ENCODE measurements at regions not wholly inside any gene's neighbourhood (a gene's known extent, or its start where the extent isn't known, plus 50 kb on each side); places are given as distances from the start of the nearest gene placed in this dataset.

DNA sequence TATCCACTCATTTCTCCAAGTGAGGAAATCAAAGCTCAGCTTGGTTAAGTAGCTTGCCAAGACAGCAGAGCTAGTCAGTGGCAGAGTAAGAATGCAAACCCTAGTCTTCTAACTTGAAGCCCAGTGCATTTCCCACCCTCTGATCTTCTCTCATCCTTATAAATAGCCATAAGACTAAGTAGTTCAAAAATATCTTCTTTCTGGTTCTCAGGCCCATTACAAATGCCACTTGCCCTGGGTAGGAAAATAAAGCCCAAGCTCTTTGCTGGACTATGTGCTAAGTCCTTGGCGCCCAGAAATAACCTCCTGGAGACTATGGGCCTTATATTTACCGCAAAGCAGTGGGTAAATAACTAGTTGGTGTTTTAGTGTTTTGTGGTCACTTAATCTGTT is 505.8 kb downstream of the PLPP3 start:
- Mint-ChIP-seq H3K27ac (no peak overlapping the region), H3K27me3 (no peaks in the 10 kb centered on the region), H3K4me1 (ENCODE audit: low read depth) (no peaks in the 10 kb centered on the region), H3K4me3 (no peak overlapping the region), H3K9me3 (no peaks in the 10 kb centered on the region), H3K36me3 (no peaks in the 10 kb centered on the region)
- DNase-seq = no peak
- POLR2A ChIA-PET = no interaction called here
- intact Hi-C loops (cut with micrococcal nuclease) = no loop called here
- CTCF ChIA-PET = no interaction called here

DNA sequence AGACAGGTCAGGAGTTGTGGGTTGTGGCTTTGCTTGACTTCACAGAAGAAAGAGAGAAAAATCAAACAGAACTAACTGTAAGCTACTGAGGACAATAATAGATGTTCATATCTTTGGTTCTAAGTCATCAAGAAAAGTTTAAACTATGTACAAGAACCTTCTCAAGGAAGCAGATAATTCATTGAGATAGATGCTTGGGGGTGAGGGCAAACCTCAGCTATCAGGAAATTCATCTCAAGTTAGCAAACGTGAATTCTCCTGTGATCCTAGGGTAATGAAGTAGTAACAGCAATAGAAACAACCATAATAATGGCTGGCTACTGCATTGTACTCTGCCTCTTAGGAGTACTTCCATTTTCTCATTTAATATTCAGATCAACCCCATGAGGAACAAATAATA is 506.2 kb downstream of the PLPP3 start:
- Mint-ChIP-seq H3K27ac (no peak overlapping the region), H3K36me3 (no peaks in the 10 kb centered on the region), H3K27me3 (no peaks in the 10 kb centered on the region), H3K4me3 (no peak overlapping the region), H3K9me3 (no peaks in the 10 kb centered on the region), H3K4me1 (ENCODE audit: low read depth) (no peaks in the 10 kb centered on the region)
- CTCF ChIA-PET = no interaction called here
- no peak for DNase-seq
- POLR2A ChIA-PET = no interaction called here
- intact Hi-C loops (cut with micrococcal nuclease) = no loop called here

DNA sequence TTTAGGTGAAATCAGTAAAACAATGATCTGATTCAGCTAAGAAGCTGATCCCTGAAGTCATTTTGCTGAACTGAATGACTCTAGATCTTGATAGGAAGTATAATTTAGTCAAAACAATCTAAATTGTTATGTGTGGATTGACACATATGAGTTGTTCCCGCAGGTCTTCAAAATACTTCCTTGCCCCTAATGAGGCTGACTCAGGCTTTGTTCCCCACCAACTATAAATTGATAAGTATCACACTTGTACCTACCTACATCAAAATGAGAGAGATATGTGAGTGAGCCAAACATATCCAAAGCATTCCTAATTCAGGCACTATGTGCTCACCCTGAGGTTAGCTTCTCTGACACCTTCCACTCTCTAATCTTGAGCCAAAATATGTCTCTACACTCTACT is 507.1 kb downstream of the PLPP3 start:
- Mint-ChIP-seq H3K27me3 (no peaks in the 10 kb centered on the region), H3K27ac (no peak overlapping the region), H3K4me1 (ENCODE audit: low read depth) (no peaks in the 10 kb centered on the region), H3K36me3 (no peaks in the 10 kb centered on the region), H3K9me3 (no peaks in the 10 kb centered on the region), H3K4me3 (no peak overlapping the region)
- no peak for DNase-seq
- CTCF ChIA-PET = interaction anchor here (0.6 kb wide), 1 partner anchor 36 kb away, joined by 5 read pairs; no protein-coding TSS in a partner anchor
- POLR2A ChIA-PET = no interaction called here
- intact Hi-C loops (cut with micrococcal nuclease) = no loop called here

DNA sequence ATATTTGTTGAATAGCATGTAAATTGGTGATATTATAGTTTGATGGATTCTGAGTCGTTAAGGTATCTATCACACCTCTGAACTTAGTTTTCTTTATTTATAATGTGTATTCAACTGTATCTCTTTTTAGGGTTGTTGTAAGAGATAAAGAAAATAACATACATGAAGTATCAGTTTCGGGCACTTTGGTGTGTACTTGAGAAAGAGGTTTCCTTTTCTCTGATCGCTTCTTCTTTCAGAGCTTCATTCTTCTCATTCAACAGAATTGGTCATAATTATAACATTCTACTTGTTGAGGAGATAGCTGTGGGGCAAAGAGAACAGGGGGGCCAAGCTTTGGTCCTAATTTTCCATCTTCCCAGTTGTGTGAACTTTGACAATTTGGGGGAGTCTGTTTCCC is 508.0 kb downstream of the PLPP3 start:
- CTCF ChIA-PET = no interaction called here
- H3K36me3 Mint-ChIP-seq = no peaks in the 10 kb centered on the region
- intact Hi-C loops (cut with micrococcal nuclease) = no loop called here
- no peak for DNase-seq
- H3K4me1 Mint-ChIP-seq (ENCODE audit: low read depth) = no peaks in the 10 kb centered on the region
- no peak overlapping the region for H3K4me3 Mint-ChIP-seq
- POLR2A ChIA-PET = no interaction called here
- H3K27ac Mint-ChIP-seq = no peak overlapping the region
- no peaks in the 10 kb centered on the region for H3K9me3 Mint-ChIP-seq
- H3K27me3 Mint-ChIP-seq = no peaks in the 10 kb centered on the region

DNA sequence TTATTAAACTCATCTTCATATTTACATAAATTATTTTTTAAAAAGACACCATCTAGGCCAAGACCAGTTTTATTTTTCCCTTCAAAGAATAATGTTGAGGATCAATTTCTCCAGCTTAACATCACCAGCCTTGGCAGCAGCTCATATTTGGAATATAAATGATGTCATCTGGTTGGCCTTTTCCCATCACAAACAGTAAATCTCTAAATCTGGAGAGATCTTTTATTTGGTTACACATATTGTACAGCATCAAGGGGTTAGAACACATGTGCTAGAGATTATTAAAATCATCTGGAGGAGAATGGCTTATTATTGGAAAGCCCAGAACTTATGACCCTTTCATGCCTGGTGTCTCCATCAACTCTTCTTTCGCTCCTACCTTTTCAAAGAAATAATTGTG is 508.8 kb downstream of the PLPP3 start:
- intact Hi-C loops (cut with micrococcal nuclease) = no loop called here
- POLR2A ChIA-PET = no interaction called here
- Mint-ChIP-seq H3K36me3 (no peaks in the 10 kb centered on the region), H3K4me1 (ENCODE audit: low read depth) (no peaks in the 10 kb centered on the region), H3K27me3 (no peaks in the 10 kb centered on the region), H3K27ac (no peak overlapping the region), H3K4me3 (no peak overlapping the region), H3K9me3 (no peaks in the 10 kb centered on the region)
- DNase-seq = no peak
- CTCF ChIA-PET = no interaction called here

DNA sequence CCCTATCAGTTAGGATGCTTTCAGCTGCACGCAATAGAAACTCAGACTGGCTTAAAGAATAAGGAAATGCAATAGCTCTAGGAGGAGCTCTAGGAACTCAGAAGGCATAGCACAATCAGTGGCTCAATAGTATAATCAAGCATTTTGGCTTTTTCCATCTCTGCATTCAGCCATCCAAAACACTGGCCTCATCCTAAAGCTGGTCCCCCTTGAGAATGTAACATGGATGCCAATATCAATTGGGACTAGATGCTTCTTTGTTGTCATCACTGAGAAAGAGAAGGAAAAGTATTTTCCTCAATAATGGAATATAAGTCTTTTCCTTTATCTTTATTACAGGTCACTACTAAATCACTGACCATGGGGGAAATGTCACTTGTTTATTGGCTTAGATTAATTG is 509.5 kb downstream of the PLPP3 start:
- no peaks in the 10 kb centered on the region for H3K27me3 Mint-ChIP-seq
- no peaks in the 10 kb centered on the region for H3K4me1 Mint-ChIP-seq (ENCODE audit: low read depth)
- no peak for DNase-seq
- intact Hi-C loops (cut with micrococcal nuclease) = no loop called here
- H3K27ac Mint-ChIP-seq = no peak overlapping the region
- H3K36me3 Mint-ChIP-seq = no peaks in the 10 kb centered on the region
- ChIA-PET POLR2A (no interaction called here), CTCF (no interaction called here)
- H3K4me3 Mint-ChIP-seq = no peak overlapping the region
- H3K9me3 Mint-ChIP-seq = no peaks in the 10 kb centered on the region

DNA sequence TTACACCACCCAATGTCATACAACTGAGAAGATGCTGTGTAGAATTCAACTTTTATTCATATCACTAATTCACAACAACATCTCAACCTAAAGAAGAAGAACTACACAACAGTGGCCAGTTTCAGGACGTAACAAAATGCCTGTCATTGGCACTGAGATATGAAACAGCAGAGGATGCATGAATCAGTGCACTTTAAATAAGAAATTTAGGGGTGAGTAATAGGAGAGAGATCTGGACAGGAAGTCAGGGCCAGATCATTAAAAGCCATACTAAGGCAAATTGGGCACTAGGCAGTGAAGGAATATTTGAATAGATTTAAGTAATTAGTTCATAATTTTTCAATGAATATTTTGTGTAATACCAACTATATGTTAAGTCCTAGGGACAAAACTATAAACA is 510.5 kb downstream of the PLPP3 start:
- Mint-ChIP-seq H3K36me3 (no peaks in the 10 kb centered on the region), H3K9me3 (no peaks in the 10 kb centered on the region), H3K4me1 (ENCODE audit: low read depth) (no peaks in the 10 kb centered on the region), H3K27me3 (no peaks in the 10 kb centered on the region), H3K4me3 (no peak overlapping the region), H3K27ac (no peak overlapping the region)
- intact Hi-C loops (cut with micrococcal nuclease) = no loop called here
- ChIA-PET POLR2A (no interaction called here), CTCF (no interaction called here)
- DNase-seq = no peak

DNA sequence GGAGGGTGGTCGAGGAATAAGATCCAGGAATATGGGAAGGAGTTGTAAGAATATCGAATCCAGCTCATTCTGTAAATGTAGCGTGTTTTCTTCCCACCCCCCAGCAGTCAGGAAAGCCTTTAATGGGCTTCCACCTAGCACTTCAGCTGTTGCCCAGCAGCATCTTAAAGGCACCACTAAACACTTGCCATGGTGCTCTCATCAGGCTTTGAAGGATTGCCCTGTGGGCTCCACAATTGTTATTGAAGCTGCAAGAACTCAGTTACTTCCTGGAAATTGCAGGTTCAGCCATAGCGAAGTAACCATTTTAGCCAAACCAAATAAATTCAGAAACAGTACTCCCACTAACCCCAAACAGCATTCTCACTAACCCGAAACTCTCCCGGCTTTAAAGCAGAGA is 511.2 kb downstream of the PLPP3 start:
- Mint-ChIP-seq H3K4me3 (no peak overlapping the region), H3K36me3 (no peaks in the 10 kb centered on the region), H3K27ac (no peak overlapping the region), H3K4me1 (ENCODE audit: low read depth) (no peaks in the 10 kb centered on the region), H3K27me3 (no peaks in the 10 kb centered on the region), H3K9me3 (no peaks in the 10 kb centered on the region)
- ChIA-PET CTCF (no interaction called here), POLR2A (no interaction called here)
- DNase-seq = no peak
- intact Hi-C loops (cut with micrococcal nuclease) = no loop called here

DNA sequence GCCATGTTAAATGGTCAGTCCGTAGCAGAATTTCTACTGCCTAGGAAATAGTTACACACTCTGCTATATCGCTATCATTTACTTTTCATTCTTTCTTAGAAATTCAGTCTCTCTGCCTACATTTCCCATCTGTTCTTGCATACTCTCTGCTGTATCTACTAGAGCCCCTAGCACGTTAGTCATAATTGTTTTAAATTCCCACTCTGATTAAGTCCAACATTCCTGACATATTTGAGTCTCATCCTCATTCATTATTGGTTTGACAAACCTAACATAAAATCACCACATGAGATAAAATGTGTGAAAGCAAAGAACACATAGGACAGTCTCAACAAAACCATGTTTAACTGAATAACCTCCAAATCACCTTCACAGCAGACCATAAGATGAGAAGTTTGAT is 513.6 kb downstream of the PLPP3 start:
- Mint-ChIP-seq H3K36me3 (no peaks in the 10 kb centered on the region), H3K9me3 (no peaks in the 10 kb centered on the region), H3K27me3 (no peaks in the 10 kb centered on the region), H3K4me1 (ENCODE audit: low read depth) (no peaks in the 10 kb centered on the region), H3K27ac (no peak overlapping the region), H3K4me3 (no peak overlapping the region)
- intact Hi-C loops (cut with micrococcal nuclease) = no loop called here
- CTCF ChIA-PET = no interaction called here
- POLR2A ChIA-PET = no interaction called here
- DNase-seq = no peak

DNA sequence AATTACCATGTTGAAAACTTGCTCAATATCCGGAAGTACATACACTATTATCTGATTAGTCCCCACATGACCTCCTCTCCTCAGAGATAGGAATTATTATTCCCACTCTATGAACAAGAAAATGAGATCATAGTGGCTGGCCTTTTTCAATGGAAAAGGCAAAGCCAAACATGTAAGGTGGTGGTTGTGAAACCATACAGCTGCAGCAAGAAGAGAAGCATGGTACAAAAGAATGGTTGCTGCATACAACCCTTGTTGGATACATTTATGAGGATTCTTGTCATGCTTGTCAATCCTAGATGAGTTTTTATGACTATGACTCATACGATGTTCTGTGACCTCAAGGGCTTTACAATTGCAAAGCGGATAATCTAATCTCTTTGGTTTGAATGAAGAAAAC is 514.7 kb downstream of the PLPP3 start:
- H3K27ac Mint-ChIP-seq = no peak overlapping the region
- CTCF ChIA-PET = no interaction called here
- no peaks in the 10 kb centered on the region for H3K36me3 Mint-ChIP-seq
- H3K9me3 Mint-ChIP-seq = no peaks in the 10 kb centered on the region
- intact Hi-C loops (cut with micrococcal nuclease) = no loop called here
- no peak overlapping the region for H3K4me3 Mint-ChIP-seq
- no peaks in the 10 kb centered on the region for H3K27me3 Mint-ChIP-seq
- no peak for DNase-seq
- no peaks in the 10 kb centered on the region for H3K4me1 Mint-ChIP-seq (ENCODE audit: low read depth)
- POLR2A ChIA-PET = no interaction called here

DNA sequence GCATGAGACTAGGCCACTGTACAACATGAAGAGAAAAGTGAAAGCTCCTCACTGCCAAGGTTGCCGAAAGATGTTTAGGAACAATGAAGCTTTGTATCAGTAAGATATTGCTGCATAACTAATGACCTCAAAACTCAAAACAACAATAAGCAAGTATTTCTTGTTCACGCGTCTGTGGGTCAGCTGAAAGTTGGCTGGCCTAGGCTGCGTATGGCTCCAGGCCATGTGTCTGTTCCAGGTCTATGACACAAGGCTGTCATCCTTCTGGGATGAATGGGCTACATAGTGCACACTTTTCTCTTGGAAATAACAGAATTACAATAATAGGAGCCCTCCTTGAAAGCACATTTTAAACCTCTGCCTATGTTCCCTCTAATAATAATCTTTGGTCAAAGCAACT is 515.9 kb downstream of the PLPP3 start:
- POLR2A ChIA-PET = no interaction called here
- no peaks in the 10 kb centered on the region for H3K4me1 Mint-ChIP-seq (ENCODE audit: low read depth)
- no peak for DNase-seq
- H3K9me3 Mint-ChIP-seq = no peaks in the 10 kb centered on the region
- no peaks in the 10 kb centered on the region for H3K36me3 Mint-ChIP-seq
- CTCF ChIA-PET = no interaction called here
- intact Hi-C loops (cut with micrococcal nuclease) = no loop called here
- H3K4me3 Mint-ChIP-seq = no peak overlapping the region
- H3K27me3 Mint-ChIP-seq = no peaks in the 10 kb centered on the region
- no peak overlapping the region for H3K27ac Mint-ChIP-seq

DNA sequence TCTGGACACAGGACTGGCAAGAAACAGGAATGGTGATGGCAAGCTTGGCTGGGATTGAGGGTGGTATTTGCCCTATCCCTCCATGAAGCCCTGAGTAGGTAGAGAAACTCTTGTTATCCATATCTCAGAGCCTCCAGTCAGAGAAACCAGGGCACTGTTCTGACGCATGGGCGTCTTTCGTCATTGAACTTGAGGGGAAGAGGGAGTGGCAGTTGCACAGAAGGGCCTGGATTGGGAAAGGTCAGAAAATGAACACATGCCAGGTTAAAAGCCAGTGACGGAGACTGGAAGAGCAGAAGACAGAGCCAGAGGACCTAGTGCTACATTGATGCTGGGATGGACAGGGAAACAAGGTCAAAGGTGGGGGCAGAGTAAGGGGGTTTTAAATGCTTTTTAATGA is 516.7 kb downstream of the PLPP3 start:
- no peaks in the 10 kb centered on the region for H3K4me1 Mint-ChIP-seq (ENCODE audit: low read depth)
- intact Hi-C loops (cut with micrococcal nuclease) = no loop called here
- no peak overlapping the region for H3K27ac Mint-ChIP-seq
- no peak for DNase-seq
- H3K9me3 Mint-ChIP-seq = no peaks in the 10 kb centered on the region
- ChIA-PET POLR2A (no interaction called here), CTCF (no interaction called here)
- no peaks in the 10 kb centered on the region for H3K36me3 Mint-ChIP-seq
- no peaks in the 10 kb centered on the region for H3K27me3 Mint-ChIP-seq
- H3K4me3 Mint-ChIP-seq = no peak overlapping the region

DNA sequence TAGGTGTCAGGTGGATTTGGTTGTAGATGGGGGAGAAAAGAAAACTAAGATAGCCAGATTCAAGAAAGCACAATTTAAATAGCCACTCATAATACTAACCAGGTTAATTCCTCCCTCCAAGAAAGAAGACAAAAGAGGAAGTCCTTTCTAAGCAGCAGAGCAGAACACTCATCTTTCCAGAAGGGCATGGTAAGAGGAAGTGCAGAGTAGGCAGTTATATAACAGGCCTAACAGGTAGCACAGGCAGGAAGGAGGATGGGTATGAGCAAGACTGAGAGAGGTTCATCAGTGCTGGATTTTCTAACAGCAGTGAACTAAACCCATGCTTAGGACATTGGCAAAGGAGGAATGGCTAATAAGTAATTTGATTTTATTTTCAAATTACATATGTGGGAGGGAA is 517.5 kb downstream of the PLPP3 start:
- ChIA-PET CTCF (no interaction called here), POLR2A (no interaction called here)
- DNase-seq = no peak
- no peaks in the 10 kb centered on the region for H3K4me1 Mint-ChIP-seq (ENCODE audit: low read depth)
- no peak overlapping the region for H3K4me3 Mint-ChIP-seq
- H3K27ac Mint-ChIP-seq = no peak overlapping the region
- H3K36me3 Mint-ChIP-seq = no peaks in the 10 kb centered on the region
- intact Hi-C loops (cut with micrococcal nuclease) = no loop called here
- H3K27me3 Mint-ChIP-seq = no peaks in the 10 kb centered on the region
- H3K9me3 Mint-ChIP-seq = no peaks in the 10 kb centered on the region

DNA sequence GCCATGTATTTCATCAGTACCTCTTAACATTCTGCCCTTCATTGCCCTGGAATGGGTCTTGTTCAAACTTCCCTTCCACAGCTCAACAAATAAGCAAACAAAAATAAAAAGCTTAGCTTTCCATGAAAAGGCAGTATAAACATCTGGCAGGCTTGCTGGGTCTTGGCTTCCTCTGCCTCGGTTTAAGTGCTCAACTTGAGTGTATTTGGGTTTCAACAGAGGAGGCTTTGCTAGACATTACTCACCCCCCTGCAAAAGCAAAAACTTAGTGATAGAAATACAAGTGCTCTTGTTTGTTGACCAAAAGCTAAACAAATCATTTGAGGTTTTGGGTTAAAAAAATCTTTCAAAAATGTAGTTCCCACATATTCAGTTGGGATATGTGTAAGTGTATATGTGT is 518.5 kb downstream of the PLPP3 start:
- no peak for DNase-seq
- no peaks in the 10 kb centered on the region for H3K36me3 Mint-ChIP-seq
- H3K4me3 Mint-ChIP-seq = no peak overlapping the region
- H3K27ac Mint-ChIP-seq = no peak overlapping the region
- no peaks in the 10 kb centered on the region for H3K27me3 Mint-ChIP-seq
- POLR2A ChIA-PET = no interaction called here
- intact Hi-C loops (cut with micrococcal nuclease) = no loop called here
- CTCF ChIA-PET = no interaction called here
- H3K4me1 Mint-ChIP-seq (ENCODE audit: low read depth) = no peaks in the 10 kb centered on the region
- no peaks in the 10 kb centered on the region for H3K9me3 Mint-ChIP-seq

All from activated CD4-positive, alpha-beta memory T cell treated with anti-CD3 and anti-CD28 coated beads for 36 hours (primary cell).